Keratinocyte (primary cell): ENCODE measurements at regions not wholly inside any gene's neighbourhood (a gene's known extent, or its start where the extent isn't known, plus 50 kb on each side); places are given as distances from the start of the nearest gene placed in this dataset.

Experiments
- DNase-seq: peaks from one replicate; pipeline ENCODE4 v3.0.0-alpha.2; 2011; ENCODE audit warnings: low read depth, missing footprints, low spot score
- FAIRE-seq: peaks from 2 replicates; lab custom pipeline; 2011; peaks lifted over from hg19 to GRCh38; lab: Jason Lieb, UNC
- H2AFZ ChIP-seq: 2 replicates; pipeline ENCODE4 v1.6.0; 2012; ENCODE audit warnings: low read length, control low read depth, inconsistent platforms; ENCODE audit not compliant: control insufficient read depth
- H3K27ac ChIP-seq: 2 replicates; pipeline ENCODE4 v1.5.1; 2011; ENCODE audit warnings: low read length; ENCODE audit not compliant: control insufficient read depth, insufficient read depth
- H3K27me3 ChIP-seq: 3 replicates; pipeline ENCODE4 v1.6.0; 2011; ENCODE audit warnings: low read length; ENCODE audit not compliant: control insufficient read depth, insufficient read depth; ENCODE audit errors: extremely low read depth
- H3K36me3 ChIP-seq, 2 experiments: 2 replicates in 1 of 2; 3 replicates in 1 of 2; pipeline ENCODE4 v1.5.1; 2011; ENCODE audit warnings: low read length in 2 of 2, mild to moderate bottlenecking in 1 of 2; ENCODE audit not compliant: control insufficient read depth in 2 of 2, insufficient read depth in 2 of 2; ENCODE audit errors: extremely low read depth in 1 of 2
- H3K4me1 ChIP-seq: 3 replicates; pipeline ENCODE4 v1.5.1; 2011; ENCODE audit warnings: low read length; ENCODE audit not compliant: control insufficient read depth, insufficient read depth; ENCODE audit errors: extremely low read depth
- H3K4me2 ChIP-seq: 3 replicates; pipeline ENCODE4 v1.6.0; 2011; ENCODE audit warnings: low read depth, low read length; ENCODE audit not compliant: control insufficient read depth, insufficient read depth; ENCODE audit errors: extremely low read depth
- H3K4me3 ChIP-seq, 3 experiments: fragments of 200-600 bp in 1 of 3; sonication (generic) in 1 of 3; 2 replicates in 2 of 3; 3 replicates in 1 of 3; pipeline ENCODE4 v1.5.1; 2011 to 2016; ENCODE audit warnings: low read length in 3 of 3, mild to moderate bottlenecking in 3 of 3, control low read depth in 2 of 3, inconsistent platforms in 1 of 3, low read depth in 1 of 3, mixed read lengths in 1 of 3, mixed run types in 1 of 3, moderate library complexity in 1 of 3; ENCODE audit not compliant: control insufficient read depth in 2 of 3, insufficient read depth in 2 of 3; ENCODE audit errors: extremely low read depth in 1 of 3
- H3K79me2 ChIP-seq: 2 replicates; pipeline ENCODE4 v1.6.0; 2012; ENCODE audit warnings: low read length; ENCODE audit not compliant: control insufficient read depth, insufficient read depth
- H3K9ac ChIP-seq: 3 replicates; pipeline ENCODE4 v1.6.0; 2011; ENCODE audit warnings: low read length; ENCODE audit not compliant: control insufficient read depth, insufficient read depth; ENCODE audit errors: extremely low read depth
- H3K9me1 ChIP-seq: 3 replicates; pipeline ENCODE4 v1.6.0; 2011; ENCODE audit warnings: low read length; ENCODE audit not compliant: control insufficient read depth, insufficient read depth; ENCODE audit errors: extremely low read depth
- H3K9me3 ChIP-seq: 2 replicates; pipeline ENCODE4 v1.5.1; 2012; ENCODE audit warnings: low read depth, low read length; ENCODE audit not compliant: control insufficient read depth
- H4K20me1 ChIP-seq: 3 replicates; pipeline ENCODE4 v1.6.0; 2011; ENCODE audit warnings: low read length; ENCODE audit not compliant: control insufficient read depth, insufficient read depth; ENCODE audit errors: extremely low read depth
- CTCF ChIP-seq, 3 experiments: IDR thresholded peaks in 1 of 3; conservative IDR thresholded peaks in 1 of 3; optimal IDR thresholded peaks in 1 of 3; 2 replicates in 2 of 3; 3 replicates in 1 of 3; pipeline versions ENCODE3 to v1.5.1; 2011; ENCODE audit warnings: low read length in 3 of 3, mild to moderate bottlenecking in 3 of 3, moderate library complexity in 2 of 3, control low read depth in 1 of 3, inconsistent platforms in 1 of 3; ENCODE audit not compliant: insufficient read depth in 2 of 3; ENCODE audit errors: extremely low read depth in 1 of 3
- EZH2 ChIP-seq: IDR thresholded peaks from one replicate; pipeline ENCODE4 v1.6.1; 2012; ENCODE audit warnings: inconsistent platforms, mild to moderate bottlenecking, low read length, moderate library complexity
- dilution Hi-C: fragments of 300-500 bp; cut with MboI; formaldehyde crosslinking; loops from one replicate; pipeline ENCODE4 v1.7.0; 2020; ENCODE audit warnings: low sequenced_read_pairs; ENCODE audit not compliant: extremely low pct_ligation_motif_present

DNA sequence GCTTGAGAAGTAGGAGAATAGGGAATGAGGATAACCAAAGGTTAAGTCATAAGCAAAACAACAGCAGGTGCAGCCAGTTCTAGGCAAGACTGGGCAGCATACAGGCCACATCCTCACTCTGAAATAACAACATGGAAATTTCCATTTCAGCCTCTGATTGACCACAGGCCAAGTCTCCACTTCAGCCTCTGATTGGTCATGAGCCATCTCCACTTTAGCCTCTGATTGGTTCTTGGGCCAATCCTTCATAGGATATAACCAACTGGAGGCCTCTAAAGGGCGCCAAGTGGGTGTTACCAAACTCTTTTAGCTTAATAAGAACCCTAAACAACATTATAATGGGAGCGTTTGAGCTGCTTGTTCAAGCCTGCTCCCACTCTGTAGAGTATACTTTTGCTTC lies 512.0 kb downstream of the NPIPA7 start:
- no peak overlapping the region for H3K4me3 ChIP-seq
- H3K36me3 ChIP-seq, result no peaks in the 10 kb centered on the region
- H3K27me3 ChIP-seq, result no peaks in the 10 kb centered on the region
- TF ChIP-seq CTCF (optimal IDR thresholded peaks at IDR 0.05 in 1 of 3, IDR thresholded peaks at IDR 0.05 in 1 of 3, conservative IDR thresholded peaks at IDR 0.05 in 1 of 3; ENCODE audit: extremely low read depth in 1 of 3, insufficient read depth in 2 of 3, low read length in 3 of 3) (no peak), EZH2 (no peak)
- H3K4me1 ChIP-seq, result no peaks in the 10 kb centered on the region
- no peak for FAIRE-seq
- no peaks in the 10 kb centered on the region for H4K20me1 ChIP-seq
- no peak for DNase-seq
- H3K9ac ChIP-seq, result no peak overlapping the region
- H3K79me2 ChIP-seq, result no peaks in the 10 kb centered on the region
- no peak overlapping the region for H3K4me2 ChIP-seq
- H3K9me1 ChIP-seq, result no peaks in the 10 kb centered on the region
- dilution Hi-C loops, result no loop called here
- H2AFZ ChIP-seq, result no peak overlapping the region
- H3K27ac ChIP-seq, result no peak overlapping the region
- no peaks in the 10 kb centered on the region for H3K9me3 ChIP-seq

DNA sequence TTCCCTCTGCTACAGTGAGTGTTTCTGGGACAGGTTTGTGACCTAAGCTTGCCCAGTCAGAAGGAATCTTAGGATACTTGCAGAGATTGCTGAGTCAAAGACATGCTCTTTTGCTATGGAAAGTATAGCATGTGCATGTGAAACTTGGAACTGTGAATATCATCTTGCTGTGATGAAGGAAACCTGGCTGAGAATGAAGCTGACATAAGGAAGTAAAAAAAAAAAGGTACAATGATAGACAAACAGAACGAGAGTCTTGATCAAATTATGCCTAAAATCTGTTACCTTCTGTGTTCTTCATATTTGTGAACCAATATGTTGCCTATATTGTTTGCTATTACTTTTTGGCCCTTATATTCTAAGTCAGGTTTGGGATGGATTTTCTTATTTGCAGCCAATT lies 525.7 kb downstream of the NPIPA7 start:
- no peak for DNase-seq
- dilution Hi-C loops, result no loop called here
- no peaks in the 10 kb centered on the region for H4K20me1 ChIP-seq
- no peak overlapping the region for H3K4me3 ChIP-seq
- H3K9me3 ChIP-seq, result no peaks in the 10 kb centered on the region
- TF ChIP-seq CTCF (optimal IDR thresholded peaks at IDR 0.05 in 1 of 3, IDR thresholded peaks at IDR 0.05 in 1 of 3, conservative IDR thresholded peaks at IDR 0.05 in 1 of 3; ENCODE audit: extremely low read depth in 1 of 3, insufficient read depth in 2 of 3, low read length in 3 of 3) (no peak), EZH2 (no peak)
- no peaks in the 10 kb centered on the region for H3K4me1 ChIP-seq
- no peak overlapping the region for H3K4me2 ChIP-seq
- no peak overlapping the region for H3K27ac ChIP-seq
- no peak for FAIRE-seq
- no peaks in the 10 kb centered on the region for H3K9me1 ChIP-seq
- H3K36me3 ChIP-seq, result no peaks in the 10 kb centered on the region
- H2AFZ ChIP-seq, result no peak overlapping the region
- H3K9ac ChIP-seq, result no peak overlapping the region
- H3K79me2 ChIP-seq, result no peaks in the 10 kb centered on the region
- no peaks in the 10 kb centered on the region for H3K27me3 ChIP-seq
